H1 (cell line): ENCODE measurements at regions not wholly inside any gene's neighbourhood (a gene's known extent, or its start where the extent isn't known, plus 50 kb on each side); places are given as distances from the start of the nearest gene placed in this dataset.

Experiments
- CHD2 ChIP-seq: IDR thresholded peaks from 2 replicates; pipeline ENCODE4 v1.6.1; 2012; ENCODE audit warnings: low read length, improper control_type of control experiment
- JUND ChIP-seq: IDR thresholded peaks from 2 replicates; pipeline ENCODE4 v1.6.1; 2011; ENCODE audit warnings: mild to moderate bottlenecking, improper control_type of control experiment, low read length
- KDM4A ChIP-seq: IDR thresholded peaks from one replicate; pipeline ENCODE4 v1.7.1; 2012; ENCODE audit warnings: low read depth, mild to moderate bottlenecking, moderate library complexity, low read length, inconsistent platforms; ENCODE audit not compliant: severe bottlenecking
- SIN3A ChIP-seq, 2 experiments: IDR thresholded peaks in 1 of 2; conservative IDR thresholded peaks in 1 of 2; 2 replicates each; pipeline ENCODE4 v1.6.1; 2011 to 2012; ENCODE audit warnings: low read length in 2 of 2, improper control_type of control experiment in 1 of 2, low read depth in 1 of 2, mild to moderate bottlenecking in 1 of 2
- SIRT6 ChIP-seq: IDR thresholded peaks from one replicate; pipeline ENCODE4 v1.7.1; 2012; ENCODE audit warnings: low read length, inconsistent platforms
- SP2 ChIP-seq: IDR thresholded peaks from 2 replicates; pipeline ENCODE4 v1.6.1; 2012; ENCODE audit warnings: mild to moderate bottlenecking, low read length, inconsistent platforms
- TCF12 ChIP-seq: IDR thresholded peaks from 2 replicates; pipeline ENCODE4 v1.6.1; 2011; ENCODE audit warnings: low read depth, mild to moderate bottlenecking, low read length
- TEAD4 ChIP-seq: IDR thresholded peaks from 2 replicates; pipeline ENCODE4 v1.6.1; 2012; ENCODE audit warnings: low read depth, low read length, inconsistent platforms, mixed read lengths
- TF ChIP-seq, protein P1 (sequence below): IDR thresholded peaks from 2 replicates; pipeline ENCODE4 v1.6.1; 2011; ENCODE audit warnings: low read length, improper control_type of control experiment

DNA sequence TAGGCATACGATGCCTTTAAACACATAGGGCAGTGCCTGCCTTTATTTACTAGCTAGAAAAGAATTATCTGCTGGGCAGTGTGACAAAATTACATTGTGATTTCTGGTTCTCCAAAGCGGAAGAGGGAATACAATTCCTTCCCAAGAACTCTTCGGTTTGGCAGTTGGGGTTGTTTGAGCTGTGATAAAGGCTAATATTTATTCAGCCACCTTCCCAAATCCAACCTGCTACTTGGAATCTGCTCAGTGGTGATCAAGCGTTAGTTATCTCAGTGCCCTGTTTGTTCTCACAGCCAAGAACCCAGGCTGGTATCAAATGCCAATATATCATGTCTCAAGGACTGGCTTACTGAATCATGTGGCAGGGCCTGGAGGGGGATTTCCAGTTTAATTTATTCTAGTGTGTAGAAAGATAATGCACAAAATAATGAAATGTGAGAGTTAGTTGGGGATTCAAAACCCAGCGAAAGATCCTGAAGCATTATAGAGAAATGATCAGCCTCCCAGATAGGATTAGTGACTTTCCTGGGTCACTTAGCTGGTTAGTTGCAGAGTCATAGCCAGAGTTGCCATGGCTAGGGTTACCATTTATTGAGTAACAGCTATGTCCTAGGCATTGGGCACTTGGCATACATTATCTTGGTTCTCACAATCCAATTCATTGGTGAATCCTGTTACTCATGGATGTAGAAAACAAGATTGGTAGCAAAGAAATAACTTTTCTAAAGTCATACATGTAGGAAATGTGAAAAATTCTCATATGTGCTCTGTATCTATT is 457.0 kb upstream of the KLF4 start (continued):
- TF ChIP-seq JUND (no peak), KDM4A (no peak), TEAD4 (no peak), SIRT6 (no peak), TCF12 (no peak), CHD2 (no peak), SIN3A (conservative IDR thresholded peaks at IDR 0.05 in 1 of 2, IDR thresholded peaks at IDR 0.05 in 1 of 2; ENCODE audit: low read depth in 1 of 2, low read length in 2 of 2) (no peak), SP2 (no peak)
- TF ChIP-seq, protein P1, sequence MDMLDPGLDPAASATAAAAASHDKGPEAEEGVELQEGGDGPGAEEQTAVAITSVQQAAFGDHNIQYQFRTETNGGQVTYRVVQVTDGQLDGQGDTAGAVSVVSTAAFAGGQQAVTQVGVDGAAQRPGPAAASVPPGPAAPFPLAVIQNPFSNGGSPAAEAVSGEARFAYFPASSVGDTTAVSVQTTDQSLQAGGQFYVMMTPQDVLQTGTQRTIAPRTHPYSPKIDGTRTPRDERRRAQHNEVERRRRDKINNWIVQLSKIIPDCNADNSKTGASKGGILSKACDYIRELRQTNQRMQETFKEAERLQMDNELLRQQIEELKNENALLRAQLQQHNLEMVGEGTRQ: no peak
